Right ventricle myocardium inferior (tissue), 1 donor: ENCODE measurements at regions not wholly inside any gene's neighbourhood (a gene's known extent, or its start where the extent isn't known, plus 50 kb on each side); places are given as distances from the start of the nearest gene placed in this dataset.

Experiments
- ATAC-seq: fragments of 200-7000 bp; cut with Tn5 transposase; one replicate; pipeline ENCODE4 v1.9.1; 2020; ENCODE audit warnings: mild to moderate bottlenecking, moderate library complexity
- DNase-seq: peaks from one replicate; pipeline ENCODE4 v3.0.0; 2021; ENCODE audit errors: missing footprints
- intact Hi-C: fragments of 100-400 bp; cut with DNase I; formaldehyde crosslinking; loops from one replicate; pipeline ENCODE4 v1.11.0; 2022
- donor health status: DM: no; HTN: yes; CAD: no; lungs with severe emphysema.

- DNase-seq (no peak), ATAC-seq (peak; percentile 47)
- intact Hi-C loops, result no loop called here
Observed at GRCh38 chr6:1053586-1053985, 258.3 kb upstream of the FOXQ1 start.

- DNase-seq (no peak), ATAC-seq (no peak)
- intact Hi-C loops, result no loop called here
Observed at GRCh38 chr6:1052262-1052661, 259.6 kb upstream of the FOXQ1 start.

- intact Hi-C loops, result no loop called here
- DNase-seq (no peak), ATAC-seq (no peak)
Observed at GRCh38 chr6:1049900-1050299, 262.0 kb upstream of the FOXQ1 start.

DNA sequence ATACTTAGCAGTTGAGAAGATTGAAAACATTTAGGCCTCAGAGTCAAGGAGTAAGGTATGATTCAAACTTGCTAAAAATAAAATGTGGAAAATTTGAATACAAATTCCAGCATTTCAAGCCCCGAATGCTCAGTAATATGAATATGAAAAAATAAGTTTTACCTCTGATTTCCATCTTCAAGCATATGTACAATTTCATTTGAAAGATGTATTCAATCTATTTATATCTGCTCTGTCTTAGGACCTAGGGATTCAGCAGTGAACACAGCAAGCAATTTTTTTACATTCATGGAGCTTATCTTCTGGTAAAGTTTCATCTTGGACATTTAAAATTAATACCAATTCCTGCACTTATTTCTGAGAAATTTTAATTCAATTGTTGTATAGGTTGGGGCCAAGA lies 262.7 kb upstream of the FOXQ1 start:
- no peak for DNase-seq
- intact Hi-C loops, result no loop called here
- ATAC-seq, result no peak

GRCh38 chr6:1047981-1048541 lies 263.8 kb upstream of the FOXQ1 start:
- intact Hi-C loops, result no loop called here
- no peak for ATAC-seq
- no peak for DNase-seq

DNA sequence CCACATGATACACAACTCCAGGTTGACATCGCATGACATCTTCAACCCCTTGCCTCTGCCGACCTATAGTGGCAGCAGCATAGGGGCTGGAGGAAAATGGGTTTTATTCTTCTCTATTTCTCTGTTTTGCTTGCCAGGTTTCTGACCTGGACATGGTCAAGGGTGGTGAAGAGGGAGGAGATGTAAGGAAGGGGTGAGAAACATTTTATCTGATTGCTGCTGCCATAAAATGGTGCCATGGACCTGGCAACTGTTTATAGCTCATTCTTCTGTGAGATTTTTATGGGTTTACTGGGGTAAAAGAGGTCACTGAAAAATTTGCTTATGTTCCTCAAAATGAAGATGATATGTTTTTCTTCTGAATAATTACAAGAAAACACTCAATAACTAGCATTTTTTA lies 266.7 kb upstream of the FOXQ1 start:
- DNase-seq, result no peak
- intact Hi-C loops, result no loop called here
- ATAC-seq, result no peak

DNA sequence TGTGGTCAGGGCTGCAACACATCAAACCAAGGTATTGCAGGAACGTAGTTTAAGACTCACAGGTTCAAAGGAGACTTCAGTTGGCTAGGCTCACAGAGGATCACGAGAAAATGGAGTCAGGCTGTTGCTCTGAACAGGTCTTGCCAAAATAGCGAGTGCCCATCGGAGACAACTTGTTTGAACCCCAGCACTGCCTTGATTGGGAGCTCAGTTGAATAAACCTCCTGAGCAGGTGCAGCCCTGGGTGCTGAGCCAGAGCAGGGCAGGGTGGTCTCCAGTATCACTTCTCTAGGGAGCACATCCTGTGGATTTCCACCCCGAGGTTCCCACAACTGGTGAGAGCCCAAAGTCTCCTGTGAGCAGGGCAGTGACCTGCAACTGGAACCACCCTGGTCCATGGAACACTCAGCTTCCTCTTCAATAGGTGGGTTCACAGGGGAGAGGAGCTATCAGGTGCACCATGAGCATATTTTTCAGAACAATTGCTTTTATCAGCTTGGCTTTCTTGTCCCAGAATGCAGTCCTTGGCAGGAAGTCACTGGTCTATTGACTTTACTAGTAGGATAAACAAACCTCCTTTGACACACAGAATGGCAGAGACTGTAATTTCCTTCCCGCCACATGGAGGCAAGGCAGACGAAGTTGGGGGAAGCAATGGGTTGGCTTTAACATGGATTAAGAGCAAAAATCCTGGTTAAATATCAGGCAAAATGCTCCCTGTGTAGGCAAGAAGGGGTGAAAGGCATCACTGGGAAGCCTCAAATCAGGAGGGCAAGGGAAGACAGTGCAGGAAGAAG lies 267.7 kb upstream of the FOXQ1 start:
- ATAC-seq (no peak), DNase-seq (no peak)
- intact Hi-C loops, result no loop called here

DNA sequence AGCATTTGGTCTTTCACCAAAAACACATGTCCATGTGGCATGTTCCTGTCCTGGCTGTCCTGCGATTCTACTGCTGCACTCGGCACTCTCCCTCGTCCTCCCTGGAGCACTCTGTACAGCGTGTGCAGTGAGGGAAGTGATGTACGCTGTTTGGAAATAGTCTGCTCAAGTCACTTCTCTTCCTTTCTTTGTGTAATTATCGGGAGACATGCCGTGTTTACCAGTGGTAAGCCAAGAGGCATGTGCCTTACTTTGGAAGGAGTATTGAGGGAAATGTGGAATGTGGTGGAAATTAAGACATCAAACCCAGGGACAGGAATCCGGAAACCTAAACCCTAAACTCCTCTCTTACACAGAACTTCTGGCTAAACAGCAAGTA lies 268.5 kb upstream of the FOXQ1 start:
- DNase-seq (no peak), ATAC-seq (no peak)
- intact Hi-C loops, result no loop called here

DNA sequence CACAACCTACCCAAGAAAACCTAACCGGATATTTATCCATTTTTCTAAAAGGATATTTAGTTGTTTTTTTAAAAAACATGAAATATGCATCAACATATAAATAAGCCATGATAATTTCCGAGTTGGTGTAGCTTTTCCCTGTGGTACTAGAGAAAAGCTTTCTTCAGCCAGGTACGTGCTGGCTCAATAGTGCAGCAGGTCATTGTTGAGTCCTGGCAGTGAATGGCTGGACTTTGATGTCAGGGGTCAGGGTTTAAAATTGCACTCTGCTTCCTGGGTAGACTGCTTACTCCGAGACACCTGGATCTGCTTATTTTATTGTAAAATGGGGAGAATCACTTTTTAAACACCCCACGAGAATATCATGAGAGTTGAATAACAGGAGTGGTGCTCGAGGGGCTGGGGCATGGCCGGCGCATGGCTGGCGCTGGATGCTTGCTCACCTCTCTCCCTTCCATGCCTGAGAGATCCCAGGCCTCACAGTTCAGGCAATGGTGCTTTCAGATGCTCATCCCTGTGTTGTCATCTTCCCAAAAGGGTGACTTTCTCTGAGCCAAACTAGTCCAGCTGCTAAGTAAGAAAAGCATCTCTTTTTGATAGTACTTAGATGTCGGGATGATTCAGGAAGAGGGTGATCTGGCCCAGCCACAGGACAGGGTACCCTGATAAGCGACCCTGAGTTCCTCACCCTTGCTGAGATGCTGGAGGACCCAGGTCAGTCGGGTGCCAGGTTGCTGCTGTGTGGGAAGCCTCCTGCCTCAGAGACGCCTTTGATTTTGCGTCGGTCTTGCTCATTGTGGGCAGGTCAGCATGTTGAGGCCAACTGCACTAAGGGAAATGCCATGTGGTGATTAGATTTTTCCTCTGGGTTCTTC lies 269.1 kb upstream of the FOXQ1 start:
- intact Hi-C loops, result no loop called here
- no peak for DNase-seq
- no peak for ATAC-seq

DNA sequence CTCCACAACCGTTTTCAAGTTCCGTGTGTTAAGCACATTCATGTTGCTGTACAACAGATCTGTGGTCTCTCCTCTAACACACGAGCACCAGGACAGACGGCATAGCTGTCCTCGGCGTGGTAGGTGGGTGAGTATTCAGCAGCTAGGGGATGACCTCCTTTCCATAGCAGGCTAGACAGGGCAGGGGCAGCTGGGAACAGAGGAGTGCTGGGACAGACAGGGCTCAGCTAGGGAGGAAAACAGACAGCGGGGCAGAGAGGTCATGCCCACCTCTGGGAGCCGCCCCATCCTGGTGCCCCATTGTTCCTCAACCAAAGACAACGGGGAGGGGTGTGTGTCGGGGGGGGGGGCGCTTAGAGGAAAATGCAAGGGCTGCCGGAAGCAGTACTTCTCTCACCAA lies 271.5 kb upstream of the FOXQ1 start:
- intact Hi-C loops, result no loop called here
- ATAC-seq, result no peak
- DNase-seq, result no peak

- intact Hi-C loops, result no loop called here
- ATAC-seq, result no peak
- no peak for DNase-seq
Observed at GRCh38 chr6:1039746-1040145, 272.2 kb upstream of the FOXQ1 start.

DNA sequence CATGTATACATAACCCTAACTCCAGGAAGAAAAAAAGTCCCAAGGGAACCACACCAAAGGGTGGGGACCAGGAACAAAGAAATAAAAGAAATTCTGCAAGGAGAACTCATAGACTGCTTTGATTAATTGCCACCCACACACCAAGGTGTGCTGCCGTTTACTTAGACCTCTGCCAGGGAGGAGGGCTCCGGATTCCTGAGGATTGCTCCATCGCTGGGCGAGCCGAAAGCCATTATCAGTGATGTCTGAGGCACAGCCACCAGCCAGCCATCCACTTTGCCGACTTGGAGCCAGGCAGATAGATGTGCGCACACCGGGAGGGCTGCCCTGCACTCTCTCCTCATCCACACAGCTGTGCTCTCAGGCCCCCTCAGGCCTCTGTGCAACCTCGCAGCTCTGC lies 272.7 kb upstream of the FOXQ1 start:
- intact Hi-C loops, result no loop called here
- ATAC-seq (no peak), DNase-seq (no peak)

GRCh38 chr6:1037430-1038202 lies 274.3 kb upstream of the FOXQ1 start:
- intact Hi-C loops, result no loop called here
- no peak for ATAC-seq
- DNase-seq, result no peak

- intact Hi-C loops, result no loop called here
- DNase-seq (no peak), ATAC-seq (no peak)
Observed at GRCh38 chr6:1035401-1035800, 276.5 kb upstream of the FOXQ1 start.

DNA sequence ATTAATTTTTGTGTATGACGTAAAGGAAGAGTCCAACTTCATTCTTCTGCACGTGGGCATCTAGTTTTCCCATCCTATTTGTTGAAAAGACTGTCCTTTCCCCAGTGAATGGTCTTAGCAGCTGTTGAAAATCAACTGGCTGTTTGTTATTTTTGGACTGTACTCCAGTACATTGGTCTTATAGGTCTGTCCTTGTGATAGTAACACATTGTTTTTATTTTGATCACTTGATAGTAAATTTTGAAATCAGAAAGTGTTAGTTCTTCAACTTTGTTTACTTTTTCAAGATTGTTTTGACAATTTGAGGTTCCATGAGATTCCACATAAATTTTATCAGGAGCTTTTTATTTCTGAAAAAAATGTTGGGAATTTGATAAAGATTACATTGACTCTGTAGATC lies 280.2 kb upstream of the FOXQ1 start:
- intact Hi-C loops, result no loop called here
- ATAC-seq (no peak), DNase-seq (no peak)

GRCh38 chr6:1029141-1029540 lies 282.8 kb upstream of the FOXQ1 start:
- no peak for ATAC-seq
- DNase-seq, result no peak
- intact Hi-C loops, result no loop called here

DNA sequence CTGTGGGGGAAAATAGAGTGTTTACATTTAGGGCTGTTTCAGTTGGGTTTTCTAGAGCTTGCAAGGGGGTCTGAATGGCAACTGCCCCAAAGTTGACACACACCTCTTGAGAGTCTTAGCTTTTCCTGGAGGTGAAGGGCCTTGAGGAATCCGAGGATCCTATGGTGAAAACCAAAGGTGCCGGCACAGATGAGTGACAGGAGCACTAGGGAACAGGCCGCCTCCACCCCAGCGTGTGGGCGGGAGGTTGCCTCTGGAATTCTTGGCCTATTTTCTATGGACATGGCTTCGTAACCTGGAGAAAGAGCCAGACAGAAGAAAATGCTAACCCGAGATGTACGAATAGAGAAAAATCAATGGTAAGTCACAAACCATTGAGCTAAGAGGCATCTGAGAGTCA lies 283.2 kb upstream of the FOXQ1 start:
- intact Hi-C loops, result no loop called here
- no peak for DNase-seq
- no peak for ATAC-seq

DNA sequence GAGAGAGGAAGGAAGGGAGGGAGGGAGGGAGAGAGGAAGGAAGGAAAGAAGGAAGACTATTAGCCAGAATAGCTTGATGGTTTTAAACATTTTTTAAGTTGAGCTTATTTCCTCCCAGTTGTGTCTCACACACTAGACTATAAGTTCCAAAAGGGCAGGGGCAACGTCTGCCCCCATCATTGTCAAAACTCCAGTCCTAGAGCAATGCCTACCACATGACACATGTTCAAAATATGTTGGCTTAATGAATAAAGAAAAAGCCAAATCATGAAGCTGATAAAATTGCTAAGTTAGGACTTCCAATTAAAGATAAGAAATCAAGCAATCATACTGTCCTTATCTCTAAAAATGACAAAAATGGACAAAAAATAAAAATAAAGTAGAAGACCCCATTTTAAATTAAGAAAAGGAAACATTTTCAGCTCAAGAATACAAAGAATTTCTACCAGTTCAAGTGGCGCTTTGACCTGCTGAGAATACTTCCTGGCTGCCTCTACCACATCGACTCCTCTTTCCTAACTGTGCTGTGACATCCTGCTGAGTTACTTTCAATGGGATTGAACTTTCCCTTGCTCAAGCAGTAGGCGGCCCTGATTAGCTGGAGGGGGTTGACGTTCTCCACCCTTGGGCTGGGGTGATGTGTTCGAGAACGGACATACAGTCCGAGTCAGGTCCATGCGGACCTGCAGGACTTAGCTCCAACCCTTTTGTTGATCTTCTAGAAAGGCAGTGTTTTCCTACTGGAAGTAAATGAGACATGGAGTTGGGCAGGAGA lies 283.9 kb upstream of the FOXQ1 start:
- no peak for DNase-seq
- no peak for ATAC-seq
- intact Hi-C loops, result no loop called here
